HG02678 (cell line): ENCODE measurements at regions not wholly inside any gene's neighbourhood (a gene's known extent, or its start where the extent isn't known, plus 50 kb on each side); places are given as distances from the start of the nearest gene placed in this dataset.
"Not testable (repeated sequence)": the region's sequence is repeated elsewhere in the genome, so short reads cannot be mapped to it uniquely, and the experiment has no call there.

Source experiments
- ATAC-seq: cut with Tn5 transposase; IDR thresholded peaks from one replicate; pipeline ENCODE4 v1.9.1; 2021; ENCODE audit warnings: mild to moderate bottlenecking, moderate library complexity; ENCODE audit not compliant: unreplicated experiment

DNA sequence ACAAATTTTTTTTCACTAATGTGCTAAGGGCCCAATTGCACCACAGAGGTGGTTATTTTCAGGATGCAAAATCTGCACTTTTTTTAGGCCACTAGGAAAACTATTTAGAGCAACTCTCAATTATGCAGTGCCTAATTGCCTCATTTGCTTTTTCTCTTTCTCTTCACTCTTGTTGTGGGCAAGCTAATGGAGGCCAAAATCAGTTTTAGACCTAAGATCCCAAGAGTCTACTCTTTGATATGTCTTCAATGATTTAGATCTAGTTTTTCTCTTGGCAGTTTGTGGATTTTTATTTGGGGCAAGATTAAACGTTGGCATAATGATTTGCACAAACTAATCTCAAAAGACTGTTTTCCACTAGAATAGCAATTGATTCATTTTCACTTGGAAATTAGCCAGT, 1996.9 kb downstream of the LRRC4C start:
- ATAC-seq = no peak

- no peak for ATAC-seq
Measured at GRCh38 chr11:39461066-39461465, 1998.4 kb downstream of the LRRC4C start.

DNA sequence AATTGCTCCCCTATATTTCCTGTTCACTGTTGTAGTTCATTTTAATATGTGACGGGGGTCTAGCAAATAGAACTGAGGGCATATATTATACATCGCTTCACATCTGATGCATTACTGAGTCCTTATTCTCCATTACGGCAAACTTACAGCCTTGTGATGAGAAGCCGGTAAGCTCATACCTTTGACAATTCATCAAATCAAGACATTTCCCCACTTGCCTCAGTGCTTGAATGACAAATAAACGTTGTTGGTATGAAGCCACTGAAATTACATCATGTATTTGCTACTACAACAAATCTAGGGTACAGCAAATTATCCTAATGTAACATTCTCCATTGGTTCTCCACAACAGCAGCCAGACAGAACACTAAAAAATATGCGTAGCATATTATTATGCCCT, 1999.8 kb downstream of the LRRC4C start:
- no peak for ATAC-seq

- ATAC-seq = no peak
Measured at GRCh38 chr11:39458481-39458880, 2001.0 kb downstream of the LRRC4C start.

GRCh38 chr11:39443424-39444022, 2015.9 kb downstream of the LRRC4C start:
- ATAC-seq = no peak

DNA sequence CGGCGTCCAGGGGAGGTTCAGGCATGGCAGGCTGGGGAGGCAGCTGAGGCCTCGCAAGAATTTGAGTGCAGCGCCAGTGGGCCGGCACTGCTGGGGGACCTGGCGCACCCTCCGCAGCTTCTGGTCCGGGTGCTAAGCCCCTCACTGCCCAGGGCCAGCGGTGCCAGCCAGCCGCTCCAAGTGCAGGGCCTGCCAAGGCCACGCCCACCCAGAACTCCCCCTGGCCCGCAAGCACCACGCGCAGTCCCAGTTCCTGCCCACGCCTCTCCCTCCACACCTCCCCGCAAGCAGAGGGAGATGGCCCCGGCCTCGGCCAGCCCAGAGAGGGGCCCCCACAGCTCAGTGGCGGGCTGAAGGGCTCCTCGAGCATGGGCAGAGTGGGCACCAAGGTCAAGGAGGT, 2017.3 kb downstream of the LRRC4C start:
- ATAC-seq = no peak

DNA sequence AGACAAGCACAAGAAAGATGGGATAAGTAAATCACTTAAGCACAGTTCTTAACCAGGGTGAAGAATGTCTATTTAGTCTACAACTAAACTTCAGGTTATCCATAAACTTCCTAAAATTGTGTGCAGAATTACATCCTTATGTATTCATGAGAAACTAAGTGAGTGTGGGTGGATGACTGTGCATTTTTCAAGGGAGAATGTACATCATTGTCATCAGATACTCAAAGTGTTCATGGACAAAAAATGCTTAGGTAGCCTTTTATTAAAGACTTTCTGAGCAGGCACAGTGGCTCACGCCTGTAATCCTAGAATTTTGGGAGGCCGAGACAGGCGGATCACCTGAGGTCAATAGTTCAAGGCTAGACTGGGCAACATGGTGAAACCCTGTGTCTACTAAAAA, 2023.8 kb downstream of the LRRC4C start:
- no peak for ATAC-seq

DNA sequence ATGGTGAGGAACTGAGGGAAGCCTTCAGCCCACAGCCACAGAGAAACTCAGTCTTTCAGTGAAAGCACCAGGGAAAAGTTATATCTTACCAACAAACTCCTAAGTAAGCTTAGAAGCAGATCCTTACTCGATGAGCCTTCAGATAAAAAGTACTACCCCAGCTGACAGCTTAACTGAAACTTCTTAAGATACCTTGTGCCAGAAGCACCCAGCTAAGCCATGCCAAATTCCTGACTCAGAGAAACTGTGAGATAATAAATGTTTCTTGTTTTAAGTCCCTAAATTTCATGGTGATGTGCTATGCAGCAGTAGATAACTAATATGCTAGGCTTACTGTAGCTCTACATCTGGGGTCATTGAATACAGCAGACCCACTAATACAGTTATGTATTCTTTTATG, 2025.0 kb downstream of the LRRC4C start:
- no peak for ATAC-seq

DNA sequence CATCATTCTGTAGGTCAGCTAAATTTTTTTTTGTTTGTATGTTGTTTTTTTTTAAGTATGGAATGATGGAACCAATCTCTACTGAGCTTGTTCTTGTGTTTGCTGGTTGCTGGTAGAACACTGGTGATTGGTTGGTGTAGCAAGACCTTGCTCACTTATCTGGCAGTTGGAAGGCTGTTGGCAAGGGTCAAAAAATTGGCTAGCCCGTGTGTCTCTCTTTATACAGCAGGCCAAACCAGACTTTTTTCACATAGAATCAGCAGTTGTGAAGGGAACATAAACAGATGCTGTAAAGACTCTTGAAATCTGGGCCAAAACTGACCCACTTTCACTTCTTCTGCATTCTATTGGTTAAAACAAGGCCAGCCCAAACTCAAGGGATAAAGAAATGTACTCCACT, 2026.5 kb downstream of the LRRC4C start:
- ATAC-seq = no peak

- ATAC-seq = no peak
Measured at GRCh38 chr11:39425226-39425625, 2034.2 kb downstream of the LRRC4C start.

DNA sequence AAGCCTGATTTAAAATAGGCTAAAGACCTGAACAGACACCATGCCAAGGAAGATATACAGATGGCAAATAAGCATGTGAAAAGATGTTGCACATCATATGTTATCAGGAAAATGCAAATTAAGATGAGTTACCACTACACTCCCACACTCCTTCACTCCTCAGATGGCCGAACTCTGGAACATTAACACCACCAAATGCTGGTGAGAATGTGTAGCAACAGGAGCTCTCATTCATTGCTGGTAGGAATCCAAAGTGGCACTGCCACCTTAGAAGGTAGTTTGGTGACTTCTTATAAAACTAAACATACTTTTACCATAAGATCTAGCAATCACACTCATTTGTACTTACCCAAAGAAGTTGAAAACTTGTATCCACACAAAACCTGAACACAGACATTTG, 2047.3 kb downstream of the LRRC4C start:
- no peak for ATAC-seq

- no peak for ATAC-seq
Measured at GRCh38 chr11:39385911-39386310, 2073.5 kb downstream of the LRRC4C start.

DNA sequence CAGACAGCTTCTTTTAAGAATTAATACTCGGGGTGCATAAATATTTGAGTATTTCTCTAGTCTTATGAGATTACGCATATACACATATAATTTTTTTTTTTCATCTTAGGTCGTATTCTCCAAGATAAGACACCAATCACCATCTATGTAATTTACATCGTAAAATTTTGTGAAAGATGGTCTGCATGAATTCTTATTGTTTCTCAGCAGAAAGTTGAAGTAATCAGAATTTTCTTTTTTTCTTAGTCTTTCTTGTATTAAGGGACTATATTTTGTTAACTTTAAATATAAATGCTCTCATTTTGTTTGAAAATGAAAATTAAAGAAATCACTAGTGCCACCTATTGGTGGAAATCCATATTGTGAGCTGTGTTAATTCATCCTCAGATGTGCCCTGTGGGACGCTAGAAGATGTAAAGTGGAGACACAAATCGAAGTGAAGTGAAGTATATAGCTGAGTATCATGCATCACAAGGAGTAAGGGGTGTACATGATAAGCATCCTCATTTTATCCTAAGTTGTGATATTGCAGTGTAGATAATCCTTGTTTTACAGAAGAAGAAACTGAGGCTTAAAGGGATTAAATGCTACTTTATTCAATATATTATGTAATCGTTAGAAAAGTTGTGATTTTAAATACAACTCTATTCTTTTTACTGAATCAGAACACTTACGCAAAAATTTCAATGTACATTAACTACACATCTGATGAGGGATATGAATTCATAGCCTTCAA, 2084.3 kb downstream of the LRRC4C start:
- ATAC-seq = no peak

- no peak for ATAC-seq
Measured at GRCh38 chr11:39367534-39367933, 2091.9 kb downstream of the LRRC4C start.

DNA sequence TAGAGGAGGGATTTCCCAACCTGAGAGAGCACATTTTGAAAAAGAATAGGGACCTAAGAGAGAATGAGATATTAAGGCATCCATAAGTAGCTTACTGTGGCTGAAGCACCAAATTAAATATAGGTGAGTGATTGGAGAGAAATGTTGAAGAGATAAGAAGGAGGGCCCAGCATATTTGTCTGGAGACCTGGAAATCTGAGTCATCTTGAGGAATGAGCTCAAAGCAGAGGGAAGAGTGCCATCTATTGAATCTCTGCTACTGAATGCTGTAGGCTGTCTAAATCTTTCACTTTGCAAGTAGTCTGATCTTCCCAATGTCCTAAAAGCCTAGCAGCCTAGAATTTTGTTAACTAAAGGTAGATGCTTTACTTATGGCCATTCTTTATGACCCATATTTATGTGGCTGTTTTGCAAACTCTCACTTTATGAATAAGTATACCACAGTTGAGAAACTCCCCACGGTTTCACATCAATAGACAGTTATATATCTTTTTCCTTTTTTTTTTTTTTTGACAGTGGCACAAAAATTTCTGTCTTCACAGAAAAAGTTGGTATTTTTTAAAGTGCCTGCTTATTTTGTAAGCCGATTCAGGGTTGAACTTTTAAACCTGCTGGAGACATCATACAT, 2093.5 kb downstream of the LRRC4C start:
- ATAC-seq = no peak

DNA sequence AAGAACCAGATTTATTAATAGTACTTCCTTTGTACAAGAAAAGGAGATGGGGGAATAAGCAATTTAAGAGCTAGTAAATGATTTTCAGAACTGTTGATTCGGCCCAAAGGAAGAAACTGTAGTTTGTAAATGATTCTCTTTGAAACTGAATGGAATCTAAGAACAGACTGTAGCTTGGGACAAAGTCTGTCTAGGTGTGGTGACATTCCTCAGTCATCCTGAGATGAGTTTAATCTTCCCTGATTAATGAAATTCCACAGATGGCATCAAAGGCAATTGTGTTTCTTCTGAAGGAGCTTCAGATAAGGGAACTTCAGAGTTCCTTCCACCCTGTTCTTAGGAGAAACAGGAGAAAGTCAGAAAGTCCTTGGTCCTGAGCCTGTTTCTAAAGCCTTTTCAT, 2095.9 kb downstream of the LRRC4C start:
- no peak for ATAC-seq

- no peak for ATAC-seq
Measured at GRCh38 chr11:39361557-39361956, 2097.9 kb downstream of the LRRC4C start.

- no peak for ATAC-seq
Measured at GRCh38 chr11:39345834-39346442, 2113.5 kb downstream of the LRRC4C start.

GRCh38 chr11:39341461-39341860, 2118.0 kb downstream of the LRRC4C start:
- ATAC-seq = no peak

DNA sequence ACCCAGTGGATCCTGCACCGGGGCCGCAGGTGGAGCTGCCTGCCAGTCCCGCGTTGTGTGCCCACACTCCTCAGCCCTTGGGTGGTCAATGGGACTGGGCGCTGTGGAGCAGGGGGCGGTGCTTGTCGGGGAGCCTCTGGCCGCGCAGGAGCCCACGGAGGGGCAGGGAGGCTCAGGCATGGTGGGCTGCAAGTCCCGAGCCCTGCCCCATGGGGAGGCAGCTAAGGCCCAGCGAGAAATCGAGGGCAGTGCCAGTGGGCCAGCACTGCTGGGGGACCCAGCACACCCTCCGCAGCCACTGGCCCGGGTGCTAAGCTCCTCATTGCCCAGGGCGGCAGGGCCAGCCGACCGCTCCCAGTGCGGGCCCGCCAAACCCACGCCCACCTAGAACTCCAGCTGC, 2126.4 kb downstream of the LRRC4C start:
- ATAC-seq = not testable (repeated sequence)

- ATAC-seq = no peak
Measured at GRCh38 chr11:39327302-39327701, 2132.2 kb downstream of the LRRC4C start.

DNA sequence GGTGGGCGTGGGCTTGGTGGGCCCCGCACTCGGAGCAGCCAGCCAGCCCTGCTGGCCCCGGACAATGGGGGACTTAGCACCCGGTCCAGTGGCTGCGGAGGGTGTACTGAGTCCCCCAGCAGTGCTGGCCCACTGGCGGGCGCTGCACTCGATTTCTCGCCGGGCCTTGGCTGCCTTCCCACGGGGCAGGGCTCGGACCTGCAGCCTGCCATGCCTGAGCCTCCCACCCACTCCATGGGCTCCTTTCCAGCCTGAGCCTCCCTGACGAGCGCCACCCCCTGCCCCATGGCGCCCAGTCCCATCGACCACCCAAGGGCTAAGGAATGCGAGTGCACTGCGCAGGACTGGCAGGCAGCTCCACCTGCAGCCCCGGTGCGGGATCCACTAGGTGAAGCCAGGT, 2147.6 kb downstream of the LRRC4C start:
- not testable (repeated sequence) for ATAC-seq
